GM19324 (cell line): ENCODE measurements at regions not wholly inside any gene's neighbourhood (a gene's known extent, or its start where the extent isn't known, plus 50 kb on each side); places are given as distances from the start of the nearest gene placed in this dataset.

ENCODE experiments used
- ATAC-seq: cut with Tn5 transposase; IDR thresholded peaks from one replicate; pipeline ENCODE4 v1.9.1; 2021; ENCODE audit warnings: mild to moderate bottlenecking, moderate library complexity; ENCODE audit not compliant: unreplicated experiment, low FRiP score

- ATAC-seq = no peak
Observed at GRCh38 chr9:80883826-80884579, 805.3 kb downstream of the TLE1 start.

GRCh38 chr9:80883426-80883825 is 805.9 kb downstream of the TLE1 start:
- no peak for ATAC-seq

GRCh38 chr9:80881940-80882339 is 807.4 kb downstream of the TLE1 start:
- no peak for ATAC-seq

GRCh38 chr9:80881320-80881719 is 808.0 kb downstream of the TLE1 start:
- no peak for ATAC-seq

GRCh38 chr9:80878556-80878955 is 810.8 kb downstream of the TLE1 start:
- ATAC-seq = no peak

- no peak for ATAC-seq
Observed at GRCh38 chr9:80875947-80876346, 813.4 kb downstream of the TLE1 start.

GRCh38 chr9:80874276-80874675 is 815.1 kb downstream of the TLE1 start:
- no peak for ATAC-seq

- ATAC-seq = no peak
Observed at GRCh38 chr9:80873861-80874260, 815.5 kb downstream of the TLE1 start.

- ATAC-seq = no peak
Observed at GRCh38 chr9:80871596-80871995, 817.8 kb downstream of the TLE1 start.

- ATAC-seq = no peak
Observed at GRCh38 chr9:80867731-80868130, 821.6 kb downstream of the TLE1 start.

- no peak for ATAC-seq
Observed at GRCh38 chr9:80866576-80867227, 822.6 kb downstream of the TLE1 start.

GRCh38 chr9:80866121-80866520 is 823.2 kb downstream of the TLE1 start:
- no peak for ATAC-seq

- ATAC-seq = no peak
Observed at GRCh38 chr9:80843028-80843427, 846.3 kb downstream of the TLE1 start.

GRCh38 chr9:80842389-80842788 is 847.0 kb downstream of the TLE1 start:
- ATAC-seq = no peak

- ATAC-seq = no peak
Observed at GRCh38 chr9:80841888-80842287, 847.5 kb downstream of the TLE1 start.

GRCh38 chr9:80839821-80840675 is 849.3 kb downstream of the TLE1 start:
- ATAC-seq = no peak

GRCh38 chr9:80836013-80836412 is 853.3 kb downstream of the TLE1 start:
- ATAC-seq = no peak

- no peak for ATAC-seq
Observed at GRCh38 chr9:80831751-80832150, 857.6 kb downstream of the TLE1 start.

GRCh38 chr9:80811656-80812055 is 877.7 kb downstream of the TLE1 start:
- ATAC-seq = no peak

GRCh38 chr9:80811003-80811402 is 878.3 kb downstream of the TLE1 start:
- no peak for ATAC-seq

GRCh38 chr9:80806671-80807070 is 882.7 kb downstream of the TLE1 start:
- ATAC-seq = no peak
